Neural crest cell (in vitro differentiated cells): ENCODE measurements at regions not wholly inside any gene's neighbourhood (a gene's known extent, or its start where the extent isn't known, plus 50 kb on each side); places are given as distances from the start of the nearest gene placed in this dataset.

Experiments
- DNase-seq: peaks from one replicate; pipeline ENCODE4 v3.0.0; 2021; ENCODE audit warnings: low read depth, mixed read lengths, low spot score
- H3K27ac Mint-ChIP-seq: one replicate; pipeline ENCODE4 v1.8.0; 2021; ENCODE audit warnings: mild to moderate bottlenecking, mixed read lengths; ENCODE audit not compliant: unreplicated experiment
- H3K27me3 Mint-ChIP-seq: 2 replicates; pipeline ENCODE4 v1.8.0; 2021; ENCODE audit warnings: low read depth, mild to moderate bottlenecking, mixed read lengths
- H3K36me3 Mint-ChIP-seq: 2 replicates; pipeline ENCODE4 v1.8.0; 2021; ENCODE audit warnings: low read depth, mild to moderate bottlenecking, mixed read lengths
- H3K4me1 Mint-ChIP-seq: 2 replicates; pipeline ENCODE4 v1.8.0; 2021; ENCODE audit warnings: mixed read lengths
- H3K4me3 Mint-ChIP-seq: one replicate; pipeline ENCODE4 v1.8.0; 2021; ENCODE audit warnings: mild to moderate bottlenecking, mixed read lengths
- H3K9me3 Mint-ChIP-seq: 2 replicates; pipeline ENCODE4 v1.8.0; 2021; ENCODE audit warnings: mixed read lengths
- CTCF ChIP-seq: fragments of 200-600 bp; sonication (generic); conservative IDR thresholded peaks from 2 replicates; pipeline ENCODE4 v1.5.0; 2021; ENCODE audit warnings: antibody characterized with exemption, mild to moderate bottlenecking

- Mint-ChIP-seq H3K27ac (no peak overlapping the region), H3K4me3 (no peak overlapping the region), H3K4me1 (no peaks in the 10 kb centered on the region), H3K9me3 (no peaks in the 10 kb centered on the region), H3K36me3 (no peaks in the 10 kb centered on the region), H3K27me3 (no peaks in the 10 kb centered on the region)
- no peak for TF ChIP-seq CTCF
- DNase-seq = no peak
These were observed 207.6 kb upstream of the TANK start for GRCh38 chr2:160952464-160953254.

- no peaks in the 10 kb centered on the region for H3K4me1 Mint-ChIP-seq
- no peak overlapping the region for H3K4me3 Mint-ChIP-seq
- no peaks in the 10 kb centered on the region for H3K9me3 Mint-ChIP-seq
- DNase-seq = no peak
- TF ChIP-seq CTCF = no peak
- H3K36me3 Mint-ChIP-seq = no peaks in the 10 kb centered on the region
- H3K27ac Mint-ChIP-seq = no peak overlapping the region
- no peaks in the 10 kb centered on the region for H3K27me3 Mint-ChIP-seq
These were observed 204.7 kb upstream of the TANK start for GRCh38 chr2:160955578-160955977.

GRCh38 chr2:160956243-160956802, 203.9 kb upstream of the TANK start:
- Mint-ChIP-seq H3K36me3 (no peaks in the 10 kb centered on the region), H3K4me1 (no peaks in the 10 kb centered on the region), H3K27me3 (no peaks in the 10 kb centered on the region), H3K27ac (no peak overlapping the region), H3K4me3 (no peak overlapping the region), H3K9me3 (no peaks in the 10 kb centered on the region)
- DNase-seq = no peak
- no peak for TF ChIP-seq CTCF

- H3K9me3 Mint-ChIP-seq = no peaks in the 10 kb centered on the region
- DNase-seq = no peak
- no peak for TF ChIP-seq CTCF
- H3K4me3 Mint-ChIP-seq = no peak overlapping the region
- no peaks in the 10 kb centered on the region for H3K36me3 Mint-ChIP-seq
- H3K27ac Mint-ChIP-seq = no peak overlapping the region
- H3K27me3 Mint-ChIP-seq = no peaks in the 10 kb centered on the region
- H3K4me1 Mint-ChIP-seq = no peaks in the 10 kb centered on the region
These were observed 196.3 kb upstream of the TANK start for GRCh38 chr2:160963957-160964356.

GRCh38 chr2:160967523-160967922, 192.7 kb upstream of the TANK start:
- H3K4me3 Mint-ChIP-seq = no peak overlapping the region
- no peaks in the 10 kb centered on the region for H3K27me3 Mint-ChIP-seq
- TF ChIP-seq CTCF = no peak
- H3K36me3 Mint-ChIP-seq = no peaks in the 10 kb centered on the region
- no peak overlapping the region for H3K27ac Mint-ChIP-seq
- DNase-seq = no peak
- H3K9me3 Mint-ChIP-seq = no peaks in the 10 kb centered on the region
- H3K4me1 Mint-ChIP-seq = peaks cover 6% of the 10 kb centered on the region
